HG02884 (cell line): ENCODE measurements at regions not wholly inside any gene's neighbourhood (a gene's known extent, or its start where the extent isn't known, plus 50 kb on each side); places are given as distances from the start of the nearest gene placed in this dataset.
"Not testable (repeated sequence)": the region's sequence is repeated elsewhere in the genome, so short reads cannot be mapped to it uniquely, and the experiment has no call there.

ENCODE experiments used
- ATAC-seq: cut with Tn5 transposase; IDR thresholded peaks from one replicate; pipeline ENCODE4 v1.9.1; 2021; ENCODE audit warnings: mild to moderate bottlenecking, moderate library complexity; ENCODE audit not compliant: unreplicated experiment

- no peak for ATAC-seq
Measured at GRCh38 chr1:119191325-119191724, 50.9 kb upstream of the WARS2 start.

GRCh38 chr1:119204197-119204960, 63.9 kb upstream of the WARS2 start:
- no peak for ATAC-seq

GRCh38 chr1:119204961-119205357, 64.5 kb upstream of the WARS2 start:
- no peak for ATAC-seq

GRCh38 chr1:119209061-119209460, 68.6 kb upstream of the WARS2 start:
- no peak for ATAC-seq

- no peak for ATAC-seq
Measured at GRCh38 chr1:119209596-119210295, 69.3 kb upstream of the WARS2 start.

GRCh38 chr1:119210296-119210649, 69.8 kb upstream of the WARS2 start:
- no peak for ATAC-seq

- not testable (repeated sequence) for ATAC-seq
Measured at GRCh38 chr1:119213213-119213612, 72.8 kb upstream of the WARS2 start.

- ATAC-seq = not testable (repeated sequence)
Measured at GRCh38 chr1:119214961-119215360, 74.5 kb upstream of the WARS2 start.

- ATAC-seq = no peak
Measured at GRCh38 chr1:119217309-119217828, 76.9 kb upstream of the WARS2 start.

GRCh38 chr1:119219711-119220110, 79.3 kb upstream of the WARS2 start:
- no peak for ATAC-seq

GRCh38 chr1:119220991-119221390, 80.5 kb upstream of the WARS2 start:
- no peak for ATAC-seq

GRCh38 chr1:119222271-119222670, 81.8 kb upstream of the WARS2 start:
- no peak for ATAC-seq

GRCh38 chr1:119225265-119225664, 84.8 kb upstream of the WARS2 start:
- no peak for ATAC-seq

GRCh38 chr1:119225831-119226230, 85.4 kb upstream of the WARS2 start:
- no peak for ATAC-seq

- ATAC-seq = no peak
Measured at GRCh38 chr1:119226321-119226720, 85.9 kb upstream of the WARS2 start.

- ATAC-seq = no peak
Measured at GRCh38 chr1:119226913-119227312, 86.5 kb upstream of the WARS2 start.

GRCh38 chr1:119227456-119227855, 87.0 kb upstream of the WARS2 start:
- no peak for ATAC-seq

GRCh38 chr1:119228335-119229080, 88.1 kb upstream of the WARS2 start:
- no peak for ATAC-seq

GRCh38 chr1:119235120-119235519, 94.7 kb upstream of the WARS2 start:
- no peak for ATAC-seq

- no peak for ATAC-seq
Measured at GRCh38 chr1:119245881-119246280, 105.4 kb upstream of the WARS2 start.

GRCh38 chr1:119249283-119249682, 108.8 kb upstream of the WARS2 start:
- no peak for ATAC-seq

GRCh38 chr1:119250299-119250698, 109.8 kb upstream of the WARS2 start:
- no peak for ATAC-seq
